ENCODE measurements at regions not wholly inside any gene's neighbourhood (a gene's known extent, or its start where the extent isn't known, plus 50 kb on each side); places are given as distances from the start of the nearest gene placed in this dataset.

DNA sequence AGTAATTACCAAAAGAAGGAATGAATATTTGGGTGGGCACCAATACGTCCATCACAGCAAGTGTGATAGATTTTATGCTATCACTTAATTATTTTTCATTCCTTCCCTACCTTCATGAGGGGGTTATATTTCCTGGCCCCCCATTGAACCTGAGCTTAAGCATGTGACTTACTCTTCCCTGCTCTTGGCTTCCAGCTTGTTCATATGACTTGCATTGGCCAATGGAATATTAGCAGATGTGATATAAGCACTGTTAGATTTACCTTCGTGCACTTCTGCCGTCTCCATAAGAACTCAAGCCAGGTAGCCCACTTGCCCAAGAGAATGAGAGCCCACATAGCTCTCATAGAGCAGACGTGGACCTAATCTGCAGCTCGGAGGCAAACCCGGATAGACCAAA, 99.1 kb upstream of the SMARCA2 start:
- TF ChIP-seq, protein P1, sequence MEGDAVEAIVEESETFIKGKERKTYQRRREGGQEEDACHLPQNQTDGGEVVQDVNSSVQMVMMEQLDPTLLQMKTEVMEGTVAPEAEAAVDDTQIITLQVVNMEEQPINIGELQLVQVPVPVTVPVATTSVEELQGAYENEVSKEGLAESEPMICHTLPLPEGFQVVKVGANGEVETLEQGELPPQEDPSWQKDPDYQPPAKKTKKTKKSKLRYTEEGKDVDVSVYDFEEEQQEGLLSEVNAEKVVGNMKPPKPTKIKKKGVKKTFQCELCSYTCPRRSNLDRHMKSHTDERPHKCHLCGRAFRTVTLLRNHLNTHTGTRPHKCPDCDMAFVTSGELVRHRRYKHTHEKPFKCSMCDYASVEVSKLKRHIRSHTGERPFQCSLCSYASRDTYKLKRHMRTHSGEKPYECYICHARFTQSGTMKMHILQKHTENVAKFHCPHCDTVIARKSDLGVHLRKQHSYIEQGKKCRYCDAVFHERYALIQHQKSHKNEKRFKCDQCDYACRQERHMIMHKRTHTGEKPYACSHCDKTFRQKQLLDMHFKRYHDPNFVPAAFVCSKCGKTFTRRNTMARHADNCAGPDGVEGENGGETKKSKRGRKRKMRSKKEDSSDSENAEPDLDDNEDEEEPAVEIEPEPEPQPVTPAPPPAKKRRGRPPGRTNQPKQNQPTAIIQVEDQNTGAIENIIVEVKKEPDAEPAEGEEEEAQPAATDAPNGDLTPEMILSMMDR (IDR thresholded peaks at IDR 0.05; ENCODE audit: low read length, missing control alignments) = no peak
- no peak overlapping the region for H3K4me3 ChIP-seq (replicated peaks; ENCODE audit: low read depth, low read length)
- no peak for DNase-seq (ENCODE audit: low read depth)

DNA sequence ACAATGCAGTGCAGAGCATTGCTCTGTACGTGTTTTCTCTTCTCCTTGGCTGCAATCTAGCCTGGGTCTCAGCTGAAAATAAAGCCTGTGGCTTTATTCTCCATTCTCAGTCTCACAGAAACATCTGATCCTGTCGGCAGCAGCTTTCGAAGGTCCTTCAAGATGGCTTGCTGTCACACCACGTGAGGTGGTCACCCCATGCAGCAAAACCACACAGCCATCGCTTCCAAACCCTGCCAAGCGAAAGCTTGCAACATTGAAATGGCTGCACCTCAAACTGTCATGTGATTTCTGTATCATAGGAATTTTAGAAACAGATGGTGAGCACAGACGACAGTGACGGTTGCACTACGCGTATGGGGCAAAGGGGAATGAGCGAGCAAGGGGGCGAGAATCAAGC, 98.5 kb upstream of the SMARCA2 start:
- TF ChIP-seq, protein P1 (IDR thresholded peaks at IDR 0.05; ENCODE audit: low read length, missing control alignments) = no peak
- no peak overlapping the region for H3K4me3 ChIP-seq (replicated peaks; ENCODE audit: low read depth, low read length)
- peak; percentile 1 for DNase-seq (ENCODE audit: low read depth)

DNA sequence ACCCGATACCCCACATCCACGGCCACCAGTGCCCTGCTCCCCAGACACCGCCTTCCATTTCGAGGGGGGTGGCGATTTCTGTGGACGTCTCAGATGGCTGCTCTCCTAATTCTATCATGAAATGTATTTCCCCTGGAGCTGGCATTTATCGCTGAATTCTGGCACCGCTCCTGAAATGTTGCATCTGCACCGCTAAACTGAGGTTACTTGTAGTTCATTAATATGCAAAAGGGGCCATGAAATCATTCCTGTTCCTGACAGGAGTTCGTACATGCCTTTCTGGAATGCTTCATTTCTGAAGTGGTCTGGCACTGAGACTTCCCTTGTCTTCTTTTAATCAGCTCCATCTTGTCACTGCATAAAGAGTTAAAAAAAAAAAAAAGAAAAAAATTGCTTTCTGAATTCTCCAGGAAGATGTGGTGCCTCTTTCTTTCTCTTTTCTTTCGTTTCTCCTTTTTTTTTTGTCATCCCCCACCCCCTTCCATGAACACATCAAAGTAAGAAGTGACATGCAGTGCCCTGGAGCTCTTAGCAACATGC, 97.7 kb upstream of the SMARCA2 start:
- no peak for DNase-seq (ENCODE audit: low read depth)
- H3K4me3 ChIP-seq (replicated peaks; ENCODE audit: low read depth, low read length) = no peak overlapping the region
- TF ChIP-seq, protein P1 (IDR thresholded peaks at IDR 0.05; ENCODE audit: low read length, missing control alignments) = no peak

DNA sequence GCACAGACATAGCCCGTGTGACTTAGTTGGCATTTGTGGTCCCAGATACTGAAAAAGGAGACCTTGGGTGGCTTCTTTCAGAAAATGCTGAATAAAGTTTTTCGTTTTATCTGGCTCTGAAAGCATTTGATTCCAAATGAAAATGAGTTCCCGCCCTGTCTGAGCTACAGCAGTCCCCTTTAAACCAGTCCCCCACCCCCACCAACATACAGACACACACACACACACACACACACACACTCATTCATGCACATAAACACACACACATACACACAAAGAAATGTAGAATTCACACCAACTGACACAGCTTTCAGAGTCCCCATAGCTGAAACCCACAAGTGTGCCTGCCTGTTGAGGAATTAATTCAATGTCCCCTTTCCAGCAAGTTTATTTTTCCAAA, 97.0 kb upstream of the SMARCA2 start:
- H3K4me3 ChIP-seq (replicated peaks; ENCODE audit: low read depth, low read length) = no peak overlapping the region
- TF ChIP-seq, protein P1 (IDR thresholded peaks at IDR 0.05; ENCODE audit: low read length, missing control alignments) = no peak
- no peak for DNase-seq (ENCODE audit: low read depth)

DNA sequence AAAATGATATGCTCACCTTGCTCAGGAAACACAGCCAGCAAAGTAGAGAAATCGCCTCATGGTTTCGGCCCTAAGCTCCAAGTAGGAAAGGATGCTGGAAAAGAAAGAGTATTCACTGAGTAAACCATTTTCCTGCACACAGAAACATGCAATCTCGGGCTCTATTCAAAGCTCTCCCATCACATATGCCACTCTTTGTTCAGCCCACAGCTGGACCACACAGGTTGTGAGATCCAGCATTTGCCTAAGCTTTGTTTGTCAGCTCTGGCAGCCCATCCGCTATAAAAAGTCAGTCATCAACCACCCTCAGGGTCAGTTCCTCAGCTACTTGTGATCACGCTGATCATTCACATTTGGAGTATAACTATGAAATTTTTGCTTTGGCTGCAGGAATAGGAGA, 96.5 kb upstream of the SMARCA2 start:
- TF ChIP-seq, protein P1 (IDR thresholded peaks at IDR 0.05; ENCODE audit: low read length, missing control alignments) = no peak
- no peak for DNase-seq (ENCODE audit: low read depth)
- no peak overlapping the region for H3K4me3 ChIP-seq (replicated peaks; ENCODE audit: low read depth, low read length)

DNA sequence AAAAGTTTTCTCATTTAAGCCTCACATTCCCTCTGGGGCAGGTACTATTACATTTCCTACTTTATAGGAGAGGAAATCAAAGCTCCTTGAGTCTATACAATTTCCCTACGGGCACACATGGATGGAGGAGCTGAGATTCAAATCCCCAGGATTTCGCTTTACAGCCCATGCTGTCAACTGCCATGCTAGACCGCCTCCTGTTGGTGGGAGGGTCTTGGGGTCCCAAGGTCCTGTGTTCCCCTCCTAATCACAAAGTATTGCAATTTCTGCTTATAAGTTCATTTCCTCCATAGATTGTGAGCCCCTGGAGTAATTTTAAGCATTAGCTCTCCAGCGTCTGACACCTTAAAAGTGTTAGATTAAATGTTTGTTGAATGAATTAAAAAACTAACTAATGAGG, 95.9 kb upstream of the SMARCA2 start:
- no peak for DNase-seq (ENCODE audit: low read depth)
- no peak overlapping the region for H3K4me3 ChIP-seq (replicated peaks; ENCODE audit: low read depth, low read length)
- TF ChIP-seq, protein P1 (IDR thresholded peaks at IDR 0.05; ENCODE audit: low read length, missing control alignments) = no peak

DNA sequence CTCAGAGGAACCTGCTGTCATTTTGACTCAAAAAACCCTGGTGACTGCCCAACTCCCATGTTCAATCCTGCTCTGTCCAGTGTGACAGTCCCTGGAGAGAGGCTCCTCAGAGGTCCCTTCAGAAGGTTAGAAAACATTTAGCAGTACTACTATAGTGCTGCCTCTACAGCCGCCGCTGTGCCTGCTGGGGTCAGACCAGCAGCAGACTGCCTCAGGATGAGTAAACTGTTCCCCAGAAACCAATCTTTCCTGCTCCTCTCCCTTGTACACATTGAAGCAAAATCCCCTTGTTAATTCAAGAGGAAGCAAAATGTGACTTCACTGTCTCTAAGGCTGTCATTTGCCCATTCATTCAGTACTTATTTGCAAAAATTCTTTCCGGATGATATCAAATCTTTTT, 94.8 kb upstream of the SMARCA2 start:
- TF ChIP-seq, protein P1 (IDR thresholded peaks at IDR 0.05; ENCODE audit: low read length, missing control alignments) = no peak
- no peak for DNase-seq (ENCODE audit: low read depth)
- H3K4me3 ChIP-seq (replicated peaks; ENCODE audit: low read depth, low read length) = no peak overlapping the region

Data from fibroblast of pulmonary artery (primary cell).